GM19023 (cell line): ENCODE measurements at regions not wholly inside any gene's neighbourhood (a gene's known extent, or its start where the extent isn't known, plus 50 kb on each side); places are given as distances from the start of the nearest gene placed in this dataset.

Source experiments
- ATAC-seq: cut with Tn5 transposase; IDR thresholded peaks from one replicate; pipeline ENCODE4 v1.9.1; 2021; ENCODE audit warnings: mild to moderate bottlenecking, moderate library complexity; ENCODE audit not compliant: unreplicated experiment

DNA sequence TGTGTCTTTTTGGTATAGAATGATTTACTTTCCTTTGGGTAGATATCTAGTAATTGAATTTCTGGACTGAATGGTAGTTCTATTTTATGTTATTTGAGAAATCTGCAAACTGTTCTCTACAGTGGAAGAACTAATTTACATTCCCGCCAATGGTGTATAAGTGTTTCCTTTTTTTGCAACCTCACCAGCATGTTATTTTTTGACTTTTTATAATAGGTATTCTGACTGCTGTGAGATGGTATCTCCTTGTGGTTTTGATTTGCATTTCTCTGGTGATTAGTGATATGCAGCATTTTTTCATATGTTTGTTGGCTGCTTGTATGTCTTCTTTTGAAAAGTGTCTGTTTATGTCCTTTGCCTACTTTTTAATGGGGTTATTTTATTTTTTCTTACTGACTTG is 607.2 kb downstream of the OTOL1 start:
- ATAC-seq, result no peak

DNA sequence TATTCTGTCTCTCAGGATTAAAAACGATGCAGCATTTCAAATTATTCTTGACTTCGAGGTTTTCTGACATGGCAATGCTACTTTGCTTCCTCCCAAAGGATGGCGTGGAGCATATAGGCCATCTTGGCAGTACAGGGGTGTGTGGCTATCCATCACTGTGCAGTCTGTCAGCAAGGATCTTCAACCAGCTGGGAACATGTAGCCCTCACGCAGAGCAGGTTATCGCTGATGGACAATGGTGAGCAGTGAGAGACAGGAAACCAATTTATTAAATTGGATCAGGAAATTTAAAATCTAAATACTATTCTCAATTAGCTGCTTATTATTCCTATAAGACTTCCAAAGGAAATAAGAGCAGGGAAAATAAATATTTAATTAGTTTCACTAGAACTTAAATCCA is 615.3 kb downstream of the OTOL1 start:
- no peak for ATAC-seq

DNA sequence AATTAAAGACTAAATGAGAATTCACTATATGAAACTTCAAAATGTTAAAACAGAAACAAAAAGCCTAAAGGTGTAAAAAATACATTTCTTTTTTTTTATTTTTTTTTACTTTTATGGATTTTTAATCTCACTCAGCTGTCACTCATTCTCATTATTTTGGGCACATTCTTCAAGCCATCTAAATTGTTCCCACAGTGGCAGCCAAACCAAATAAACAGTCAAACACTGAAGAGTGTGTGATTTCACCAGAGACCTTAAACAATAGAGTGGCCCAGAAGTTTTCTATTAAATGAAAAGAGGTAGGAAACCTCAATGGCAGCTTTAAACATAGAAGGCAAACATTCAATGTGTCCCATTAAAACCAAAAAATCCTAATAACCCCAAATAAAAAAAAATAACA is 616.1 kb downstream of the OTOL1 start:
- no peak for ATAC-seq

DNA sequence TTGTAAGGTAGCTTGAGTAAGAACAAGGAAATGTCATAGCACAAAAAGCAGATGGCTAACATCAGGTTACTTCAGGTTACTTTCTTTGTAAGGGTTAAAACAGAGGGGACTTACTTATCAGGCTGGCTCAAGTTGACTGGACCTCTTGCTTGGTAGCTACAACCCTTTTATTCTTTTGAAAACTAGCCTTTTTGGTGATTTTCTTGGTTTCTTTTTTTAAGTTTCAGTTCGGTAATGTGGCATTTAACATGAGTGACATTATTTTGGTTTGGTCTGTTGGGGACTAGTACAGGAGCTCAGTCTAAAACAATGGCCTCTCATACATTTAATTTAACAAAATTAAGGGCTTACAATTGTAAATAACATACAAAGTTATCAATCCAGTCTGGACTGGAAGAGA is 621.4 kb downstream of the OTOL1 start:
- ATAC-seq, result no peak

DNA sequence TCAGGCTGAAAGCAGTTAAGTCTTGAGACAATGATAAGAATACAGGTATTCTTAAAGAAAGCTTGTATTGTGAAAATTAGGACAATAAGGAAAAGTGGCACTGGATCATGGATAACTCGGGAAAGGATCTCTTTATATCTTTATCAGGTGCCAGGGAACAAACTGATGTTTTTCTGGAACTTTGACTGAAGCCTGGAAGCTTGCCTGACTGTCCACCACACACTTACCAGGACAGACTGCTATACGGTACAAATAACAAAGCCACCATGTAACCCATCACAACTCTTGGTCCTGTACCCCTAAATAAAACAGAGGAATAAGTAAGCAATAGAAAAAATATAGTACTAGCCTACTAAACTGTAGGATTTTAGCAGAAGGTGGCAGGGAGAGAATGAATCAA is 623.0 kb downstream of the OTOL1 start:
- no peak for ATAC-seq

DNA sequence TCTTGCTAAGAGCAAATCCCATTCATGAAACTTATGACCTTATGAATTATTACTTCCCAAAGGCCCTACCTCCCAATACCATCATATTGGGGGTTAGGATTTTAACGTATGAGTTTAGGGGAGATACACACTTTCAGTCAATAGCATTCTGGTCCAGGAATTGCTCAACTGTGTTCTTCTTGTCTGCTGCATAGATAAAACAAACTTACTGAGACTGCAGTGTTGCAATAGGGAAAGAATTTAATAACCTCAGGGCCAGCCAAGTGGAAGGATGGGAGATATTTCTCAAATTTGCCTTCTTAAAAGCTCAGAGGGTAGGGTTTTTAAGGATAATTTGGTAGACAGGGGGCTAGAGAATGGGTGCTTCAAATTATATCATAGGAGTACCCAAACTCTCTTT is 625.8 kb downstream of the OTOL1 start:
- ATAC-seq, result no peak

DNA sequence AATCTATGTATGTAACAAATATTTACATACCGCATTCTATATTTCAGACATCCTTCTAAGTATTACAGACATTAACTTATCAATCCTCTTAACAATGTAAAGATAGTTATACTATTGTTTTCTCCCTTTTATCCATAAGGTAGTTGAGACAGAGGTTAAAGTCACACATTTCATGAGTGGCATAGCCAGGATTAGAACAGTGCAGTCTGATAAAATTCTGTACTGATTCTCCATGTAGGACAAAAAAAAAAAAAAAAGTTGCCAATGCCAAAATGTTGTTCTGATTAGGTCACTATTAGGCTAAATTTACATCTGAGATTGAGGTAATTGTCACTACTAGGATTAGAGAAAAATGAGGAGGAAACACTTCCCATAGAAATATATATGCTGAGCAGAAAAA is 629.2 kb downstream of the OTOL1 start:
- ATAC-seq, result no peak

DNA sequence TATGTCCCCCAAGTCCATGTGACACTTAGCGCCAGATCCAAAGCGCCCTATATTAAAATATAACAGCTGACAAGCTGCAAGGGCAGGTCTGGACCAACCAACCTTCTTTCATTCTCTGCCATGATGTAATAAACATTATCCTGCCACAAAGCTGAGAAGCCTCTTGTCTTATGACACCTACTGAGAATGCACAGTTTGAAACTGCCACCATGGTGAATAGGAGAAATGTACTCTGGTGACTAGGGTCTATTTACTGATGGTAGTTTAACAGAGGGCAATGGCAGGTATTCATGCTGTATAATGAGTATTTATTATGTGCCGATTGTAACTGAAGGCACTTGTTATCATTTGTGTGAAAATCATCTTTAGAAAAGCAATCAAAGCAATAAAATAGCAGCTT is 634.0 kb downstream of the OTOL1 start:
- ATAC-seq, result no peak

DNA sequence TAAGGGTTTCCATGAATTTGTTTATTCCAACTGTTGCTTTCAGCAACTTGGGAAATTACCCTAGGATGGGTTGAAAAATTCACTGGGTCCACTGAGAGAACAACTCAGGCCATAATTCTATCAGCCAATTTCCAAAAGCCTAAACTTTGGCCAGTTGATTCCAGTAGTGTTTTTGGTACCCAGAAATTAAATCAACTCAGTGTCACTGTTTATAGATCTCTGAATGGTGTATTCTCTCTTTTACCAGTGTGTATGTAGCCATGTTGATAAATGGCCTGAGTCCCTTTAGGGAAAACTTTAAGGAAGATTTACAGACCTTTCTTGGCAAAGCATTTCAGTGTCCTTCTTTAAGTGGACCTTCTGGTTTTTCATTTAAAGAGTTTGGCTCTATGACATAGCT is 636.4 kb downstream of the OTOL1 start:
- no peak for ATAC-seq

DNA sequence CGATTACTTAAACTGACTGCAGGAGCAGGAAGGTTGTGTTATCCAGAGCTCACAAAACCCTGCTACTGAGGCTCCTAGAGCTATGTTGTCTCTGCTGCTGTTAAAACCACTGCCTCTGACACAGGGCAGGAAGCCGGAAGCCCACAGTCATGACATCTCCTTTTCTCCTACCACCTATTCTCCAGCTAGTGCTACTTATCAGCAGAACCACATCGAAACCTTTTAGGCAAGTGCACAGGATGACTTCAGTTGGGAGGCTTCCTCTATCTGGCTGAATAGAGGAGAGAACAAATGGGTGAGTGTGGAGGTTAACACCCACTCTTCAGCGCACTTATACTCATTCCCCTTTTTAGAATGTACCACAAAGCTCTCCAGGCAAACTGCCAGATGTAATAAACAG is 638.0 kb downstream of the OTOL1 start:
- ATAC-seq, result no peak

DNA sequence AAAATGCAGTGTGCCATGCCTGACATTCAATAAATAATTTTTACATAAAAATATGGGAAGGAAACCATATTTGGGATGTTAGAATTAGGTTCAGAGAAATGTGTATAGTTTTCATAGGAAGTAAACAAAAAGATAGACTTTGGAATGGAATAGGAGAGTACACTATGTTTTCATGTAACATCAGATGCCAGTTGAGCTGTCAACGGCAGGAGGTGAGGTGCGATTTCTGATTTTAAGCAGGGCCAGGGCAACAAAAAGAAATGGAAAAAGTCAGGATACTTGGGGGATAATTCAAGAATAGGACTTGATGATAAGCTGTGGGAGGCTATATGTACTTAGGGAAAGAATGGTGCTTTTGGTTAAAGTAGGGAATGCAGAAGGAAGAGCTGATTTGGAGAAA is 639.5 kb downstream of the OTOL1 start:
- no peak for ATAC-seq

DNA sequence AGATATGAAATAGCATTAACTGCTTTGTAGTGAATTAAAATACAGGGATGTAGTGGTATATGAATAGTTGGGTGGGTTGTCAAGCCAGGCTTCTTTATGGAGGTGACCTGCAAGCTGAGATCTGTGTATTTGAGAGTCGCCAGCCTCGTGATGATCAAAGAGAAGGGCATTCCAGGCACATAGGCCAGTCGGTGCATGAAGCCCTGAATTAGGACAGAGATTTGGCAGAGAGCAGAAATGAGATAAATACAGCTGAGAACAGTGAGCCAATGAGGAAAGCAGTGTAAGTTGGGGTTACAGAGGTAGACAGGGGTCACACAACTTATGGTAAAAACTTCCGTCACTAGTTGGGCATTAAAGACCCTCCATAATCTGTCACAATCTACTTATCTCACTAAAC is 641.9 kb downstream of the OTOL1 start:
- ATAC-seq, result no peak

DNA sequence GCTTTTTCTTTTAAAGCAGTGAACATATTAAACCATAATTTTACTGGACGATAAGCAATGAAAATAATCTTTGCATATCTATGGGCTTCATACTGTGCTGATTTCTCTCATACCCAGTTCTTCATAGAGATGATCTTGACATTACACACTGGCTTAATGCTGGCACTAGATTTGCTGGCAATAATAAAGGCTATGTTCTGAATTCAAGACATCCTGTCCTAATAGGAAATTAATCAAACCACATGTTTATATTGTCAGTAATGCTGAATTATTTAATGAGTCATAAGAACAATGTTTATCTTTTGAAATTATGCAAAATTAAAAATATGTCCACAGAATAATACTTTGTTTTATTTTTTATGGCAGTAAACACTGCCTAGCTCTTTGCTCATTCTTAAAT is 643.2 kb downstream of the OTOL1 start:
- no peak for ATAC-seq

DNA sequence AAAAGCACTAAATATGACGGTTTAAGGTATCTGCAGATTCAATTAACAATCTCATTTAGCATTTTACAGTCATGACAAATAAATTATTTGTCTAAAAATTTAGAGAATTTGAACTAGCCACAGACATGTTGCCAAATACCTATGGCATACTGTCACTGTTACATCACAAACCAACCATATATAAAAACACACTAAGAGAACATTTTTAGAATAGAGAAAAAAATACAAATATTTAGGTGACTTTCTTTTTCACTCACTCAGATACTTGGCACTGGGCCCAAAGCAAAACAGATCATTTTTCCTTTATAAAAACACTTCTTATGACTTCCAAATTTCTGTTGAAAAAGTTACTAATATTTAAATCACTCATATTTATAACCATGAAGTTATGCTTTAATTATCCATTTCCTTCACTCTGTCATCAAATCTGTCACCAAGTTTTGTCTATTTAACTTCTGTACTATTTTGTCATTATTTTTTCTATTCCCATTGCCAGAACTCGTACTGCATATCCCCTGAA is 644.7 kb downstream of the OTOL1 start:
- ATAC-seq, result no peak

DNA sequence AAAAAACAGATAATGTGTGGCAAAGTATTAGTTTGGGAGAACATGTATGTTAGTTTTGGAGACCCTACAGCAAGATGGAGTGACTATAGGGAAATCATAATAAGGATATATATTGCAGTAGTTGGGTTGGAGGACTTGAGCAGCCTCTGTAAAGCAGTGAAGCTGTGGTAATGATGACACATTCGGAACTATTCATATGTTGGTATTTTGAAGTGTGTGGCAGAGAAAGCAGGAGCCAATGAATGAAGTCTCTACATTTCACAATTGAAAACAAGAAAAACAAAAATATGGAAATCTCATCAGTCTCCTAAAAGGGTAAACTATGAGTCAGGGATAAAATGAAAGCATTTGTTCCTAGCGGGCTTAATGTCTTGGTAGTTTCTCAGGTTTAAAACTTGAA is 645.9 kb downstream of the OTOL1 start:
- no peak for ATAC-seq

DNA sequence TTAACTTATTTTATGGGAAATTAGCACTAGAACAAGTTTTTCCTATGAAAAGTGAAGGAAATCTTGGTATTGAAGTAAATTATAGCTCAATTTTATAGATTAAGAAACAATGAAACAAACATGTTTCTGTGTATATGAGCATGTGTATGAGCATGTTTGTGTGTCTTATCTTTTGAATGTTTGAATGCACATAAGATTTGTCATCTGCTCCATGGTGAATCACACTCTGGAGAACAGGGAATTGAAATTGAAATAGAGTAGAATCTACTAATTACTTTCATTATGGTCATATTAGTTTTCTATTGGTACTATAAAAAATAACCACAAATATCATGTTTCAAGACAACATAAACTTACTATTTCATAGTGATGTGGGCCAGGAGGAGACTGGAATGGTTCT is 646.6 kb downstream of the OTOL1 start:
- ATAC-seq, result no peak

DNA sequence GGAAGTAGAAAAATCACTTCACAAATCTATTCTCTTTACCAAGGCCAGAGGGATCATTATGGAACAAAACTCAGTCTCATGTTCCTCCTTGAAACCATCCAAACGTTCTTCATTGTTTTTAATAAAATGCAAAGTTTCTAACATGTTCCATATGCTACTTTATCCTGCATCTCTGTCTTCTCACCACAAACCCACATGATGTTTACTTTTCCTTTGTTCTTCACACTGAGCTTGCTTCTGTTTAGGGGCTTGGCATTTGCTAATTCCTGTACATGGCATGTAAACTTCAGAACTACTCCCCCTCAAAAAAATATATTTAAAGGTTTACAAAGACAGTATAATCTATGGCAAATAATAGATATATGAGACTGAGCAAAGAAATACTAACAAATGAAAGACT is 651.4 kb downstream of the OTOL1 start:
- no peak for ATAC-seq

DNA sequence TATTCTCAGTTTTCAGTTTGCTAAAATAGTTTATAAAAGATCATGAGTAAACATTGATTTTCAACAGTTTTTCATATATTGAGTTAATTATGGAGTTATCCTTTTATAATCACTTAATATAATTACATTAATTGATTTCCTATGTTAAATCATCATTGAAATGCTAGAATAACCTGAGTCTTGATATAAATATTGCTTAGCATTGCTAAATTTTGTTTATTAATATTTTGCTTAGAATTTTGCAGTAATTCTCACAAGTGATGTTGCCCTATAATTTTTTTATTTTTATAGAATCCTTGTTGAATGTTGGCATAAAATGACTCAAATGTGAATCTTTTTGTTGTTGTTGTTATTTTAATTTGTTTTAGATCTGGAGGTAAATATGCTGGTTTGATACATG is 654.2 kb downstream of the OTOL1 start:
- ATAC-seq, result no peak

DNA sequence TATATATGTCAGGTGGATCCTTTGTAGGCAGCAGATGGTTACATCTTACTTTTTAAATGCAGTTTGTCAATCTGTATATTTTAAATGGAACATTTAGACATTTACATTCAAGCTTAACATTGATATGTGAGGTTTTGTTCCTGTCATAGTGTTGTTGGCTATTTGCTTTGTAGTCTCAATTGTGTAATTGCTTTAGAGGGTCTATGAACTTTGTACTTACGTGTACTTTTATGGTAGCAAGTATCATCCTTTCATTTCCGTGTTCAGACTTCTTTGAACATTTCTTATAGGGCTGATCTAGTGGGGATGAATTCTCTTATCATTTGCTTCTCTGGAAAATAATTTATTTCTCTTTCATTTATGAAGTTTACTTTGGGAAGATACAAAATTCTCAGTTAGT is 656.0 kb downstream of the OTOL1 start:
- no peak for ATAC-seq

DNA sequence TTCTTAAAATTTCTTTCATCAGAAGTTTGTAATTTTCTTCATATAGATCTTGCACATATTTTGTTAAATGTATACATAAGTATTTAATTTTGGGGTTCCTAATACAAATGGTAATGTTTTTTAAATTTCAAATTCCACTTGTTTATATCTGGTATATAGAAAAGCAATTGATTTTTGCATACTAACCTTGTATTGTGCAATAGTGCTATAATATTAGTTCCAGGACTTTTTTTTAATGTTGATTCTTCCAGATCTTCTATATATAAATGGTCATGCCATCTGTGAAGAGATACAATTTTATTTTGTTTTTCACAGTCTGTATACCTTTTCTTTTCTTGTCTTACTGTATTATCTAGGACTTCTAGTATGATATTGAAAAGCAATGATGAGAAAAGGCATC is 665.0 kb downstream of the OTOL1 start:
- no peak for ATAC-seq

DNA sequence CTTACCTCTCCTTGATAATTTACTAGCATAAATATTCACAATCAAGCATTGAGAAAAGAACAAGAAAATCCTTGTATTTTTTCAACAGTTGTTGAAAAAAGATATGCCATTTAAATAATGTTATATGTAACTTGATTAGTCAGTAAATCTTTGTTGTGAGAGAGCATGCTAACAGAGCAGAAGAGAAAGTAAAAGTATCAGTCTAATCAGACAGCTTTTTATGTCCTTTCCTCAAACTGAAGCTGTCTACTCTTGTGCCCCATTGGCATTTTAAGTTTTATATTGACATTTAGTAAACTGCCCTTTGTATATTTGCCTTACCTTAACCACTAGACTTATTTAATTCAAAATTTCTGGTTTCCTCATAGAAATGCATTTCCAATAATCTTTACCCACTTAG is 668.7 kb downstream of the OTOL1 start:
- no peak for ATAC-seq

DNA sequence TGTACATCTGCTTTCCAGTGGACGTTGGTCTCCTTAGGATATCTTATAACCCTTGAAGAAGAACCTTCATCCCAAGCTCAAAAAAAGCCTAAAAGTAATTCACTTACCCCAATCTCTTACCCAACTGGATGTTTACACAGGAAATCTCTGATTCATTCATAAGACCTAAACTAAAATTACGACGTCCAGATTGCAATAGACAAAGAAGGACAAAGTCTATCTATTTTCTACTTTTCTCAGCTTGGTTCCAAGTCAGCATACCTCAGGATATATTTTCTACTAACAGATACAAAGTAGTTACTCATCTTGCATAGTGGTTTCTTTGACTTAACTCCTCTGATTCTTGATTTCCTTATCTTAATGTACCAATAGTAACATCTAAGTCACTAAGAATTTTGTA is 669.9 kb downstream of the OTOL1 start:
- no peak for ATAC-seq

DNA sequence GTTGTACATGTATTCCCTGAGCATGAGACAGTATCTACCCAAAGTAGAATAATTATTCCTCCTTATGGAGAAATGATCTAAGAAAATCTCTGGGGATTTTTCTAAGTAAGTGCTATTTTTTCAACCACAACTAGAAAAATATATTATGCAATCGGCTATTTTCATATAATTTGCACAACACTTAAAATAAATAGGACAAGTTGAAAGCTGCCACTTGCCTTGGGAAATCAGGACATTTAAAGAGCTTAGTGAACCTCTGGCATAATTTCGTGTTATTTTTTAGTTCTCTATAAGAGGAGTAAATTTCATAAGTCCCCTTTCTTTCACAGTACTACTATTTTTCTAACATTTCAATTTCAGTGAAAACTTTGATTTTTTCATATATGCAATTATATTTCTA is 672.1 kb downstream of the OTOL1 start:
- no peak for ATAC-seq

DNA sequence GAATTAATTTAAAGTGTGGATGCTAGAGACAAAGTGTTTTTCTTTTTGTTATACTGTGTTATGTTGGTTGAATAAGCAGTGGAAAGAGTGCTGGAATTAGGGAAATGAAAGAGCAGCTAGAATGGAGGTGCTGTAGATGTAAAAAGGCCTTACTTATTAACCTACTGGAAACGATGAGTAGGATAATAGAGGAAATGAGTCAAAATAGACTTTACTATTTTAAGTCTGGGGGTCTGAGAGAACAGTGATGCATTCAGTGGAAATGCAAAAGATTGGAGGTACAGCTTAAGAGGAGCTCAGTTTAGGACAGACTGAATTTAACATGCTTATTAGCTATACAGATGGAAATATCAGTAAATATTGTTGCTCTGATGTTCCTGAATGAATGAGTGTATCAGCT is 674.0 kb downstream of the OTOL1 start:
- no peak for ATAC-seq
